ENCODE measurements at regions not wholly inside any gene's neighbourhood (a gene's known extent, or its start where the extent isn't known, plus 50 kb on each side); places are given as distances from the start of the nearest gene placed in this dataset.

DNA sequence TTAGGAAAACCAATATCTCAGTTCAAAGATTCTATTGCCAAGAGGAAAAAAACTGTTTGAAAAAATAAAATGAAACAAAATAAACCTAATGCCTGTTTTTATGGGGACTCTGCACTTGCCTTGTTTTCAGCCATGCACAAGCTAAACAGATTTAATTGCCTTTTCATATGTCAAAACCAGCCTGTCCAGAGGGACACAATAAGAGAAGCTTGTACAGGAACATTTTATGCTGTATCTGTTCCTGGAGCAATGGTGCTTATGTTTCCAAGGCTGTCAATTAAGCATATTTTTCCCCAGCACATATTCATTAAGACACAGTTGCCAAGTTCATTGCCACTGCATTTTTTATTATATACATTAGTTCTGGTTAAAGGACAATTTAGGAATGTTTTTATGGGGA is 470.9 kb downstream of the LRRIQ3 start:
- TF ChIP-seq, protein P1, sequence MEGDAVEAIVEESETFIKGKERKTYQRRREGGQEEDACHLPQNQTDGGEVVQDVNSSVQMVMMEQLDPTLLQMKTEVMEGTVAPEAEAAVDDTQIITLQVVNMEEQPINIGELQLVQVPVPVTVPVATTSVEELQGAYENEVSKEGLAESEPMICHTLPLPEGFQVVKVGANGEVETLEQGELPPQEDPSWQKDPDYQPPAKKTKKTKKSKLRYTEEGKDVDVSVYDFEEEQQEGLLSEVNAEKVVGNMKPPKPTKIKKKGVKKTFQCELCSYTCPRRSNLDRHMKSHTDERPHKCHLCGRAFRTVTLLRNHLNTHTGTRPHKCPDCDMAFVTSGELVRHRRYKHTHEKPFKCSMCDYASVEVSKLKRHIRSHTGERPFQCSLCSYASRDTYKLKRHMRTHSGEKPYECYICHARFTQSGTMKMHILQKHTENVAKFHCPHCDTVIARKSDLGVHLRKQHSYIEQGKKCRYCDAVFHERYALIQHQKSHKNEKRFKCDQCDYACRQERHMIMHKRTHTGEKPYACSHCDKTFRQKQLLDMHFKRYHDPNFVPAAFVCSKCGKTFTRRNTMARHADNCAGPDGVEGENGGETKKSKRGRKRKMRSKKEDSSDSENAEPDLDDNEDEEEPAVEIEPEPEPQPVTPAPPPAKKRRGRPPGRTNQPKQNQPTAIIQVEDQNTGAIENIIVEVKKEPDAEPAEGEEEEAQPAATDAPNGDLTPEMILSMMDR (IDR thresholded peaks at IDR 0.05) = no peak
- TF ChIP-seq POLR2A (IDR thresholded peaks at IDR 0.05) = no peak

All from testis (tissue), 2 donors.